ENCODE measurements at regions not wholly inside any gene's neighbourhood (a gene's known extent, or its start where the extent isn't known, plus 50 kb on each side); places are given as distances from the start of the nearest gene placed in this dataset.

DNA sequence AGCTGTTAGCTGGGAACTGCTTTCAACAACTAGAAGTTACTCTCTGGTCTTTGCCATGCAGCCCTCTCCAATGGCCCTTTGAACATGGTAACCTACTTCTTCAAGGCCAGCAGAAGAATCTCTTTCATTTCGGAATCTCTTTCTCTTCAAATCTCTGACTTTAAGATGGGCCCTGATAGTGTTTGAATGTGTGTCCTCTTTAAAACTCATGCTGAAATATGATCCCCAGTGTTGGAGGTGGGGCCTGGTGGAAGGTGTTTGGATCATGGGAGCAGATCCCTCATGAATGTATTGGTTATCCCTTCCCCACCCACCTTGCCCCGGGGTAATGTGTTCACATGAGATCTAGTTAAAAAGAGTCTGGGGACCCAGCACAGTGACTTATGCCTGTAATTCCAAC is 54.5 kb upstream of the SOX13 start:
- TF ChIP-seq, protein P1, sequence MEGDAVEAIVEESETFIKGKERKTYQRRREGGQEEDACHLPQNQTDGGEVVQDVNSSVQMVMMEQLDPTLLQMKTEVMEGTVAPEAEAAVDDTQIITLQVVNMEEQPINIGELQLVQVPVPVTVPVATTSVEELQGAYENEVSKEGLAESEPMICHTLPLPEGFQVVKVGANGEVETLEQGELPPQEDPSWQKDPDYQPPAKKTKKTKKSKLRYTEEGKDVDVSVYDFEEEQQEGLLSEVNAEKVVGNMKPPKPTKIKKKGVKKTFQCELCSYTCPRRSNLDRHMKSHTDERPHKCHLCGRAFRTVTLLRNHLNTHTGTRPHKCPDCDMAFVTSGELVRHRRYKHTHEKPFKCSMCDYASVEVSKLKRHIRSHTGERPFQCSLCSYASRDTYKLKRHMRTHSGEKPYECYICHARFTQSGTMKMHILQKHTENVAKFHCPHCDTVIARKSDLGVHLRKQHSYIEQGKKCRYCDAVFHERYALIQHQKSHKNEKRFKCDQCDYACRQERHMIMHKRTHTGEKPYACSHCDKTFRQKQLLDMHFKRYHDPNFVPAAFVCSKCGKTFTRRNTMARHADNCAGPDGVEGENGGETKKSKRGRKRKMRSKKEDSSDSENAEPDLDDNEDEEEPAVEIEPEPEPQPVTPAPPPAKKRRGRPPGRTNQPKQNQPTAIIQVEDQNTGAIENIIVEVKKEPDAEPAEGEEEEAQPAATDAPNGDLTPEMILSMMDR (IDR thresholded peaks at IDR 0.05) = no peak
- TF ChIP-seq POLR2A (IDR thresholded peaks at IDR 0.05) (no peak), EP300 (IDR thresholded peaks at IDR 0.05) (no peak)

Data from tibial nerve (tissue), 4 donors.